ENCODE measurements at regions not wholly inside any gene's neighbourhood (a gene's known extent, or its start where the extent isn't known, plus 50 kb on each side); places are given as distances from the start of the nearest gene placed in this dataset.

GRCh38 chr6:120260636-120261035 is 911.1 kb upstream of the MAN1A1 start:
- no peaks in the 10 kb centered on the region for H3K36me3 ChIP-seq (replicated peaks in 1 of 2; ENCODE audit: control insufficient read depth in 1 of 2, insufficient read depth in 2 of 2, low read length in 1 of 2)
- no peaks in the 10 kb centered on the region for H3K9me2 ChIP-seq
- no peak overlapping the region for H3K4me2 ChIP-seq
- no peaks in the 10 kb centered on the region for H3F3A ChIP-seq (replicated peaks; ENCODE audit: insufficient read depth)
- CTCF ChIA-PET = no interaction called here
- H3K27me3 ChIP-seq (ENCODE audit: insufficient read depth) = no peaks in the 10 kb centered on the region
- peaks cover 0 to 2% of the 10 kb centered on the region in 2 experiments; a peak in 2 of 4 replicates for H3K4me1 ChIP-seq (ENCODE audit: control insufficient read depth in 1 of 2, insufficient read depth in 2 of 2, low read depth in 1 of 2, low read length in 1 of 2)
- 18% methylated on average over 2 of the region's 2 CpGs for WGBS (ENCODE audit: low lambda C conversion rate)
- no peak overlapping the region for H2AFZ ChIP-seq (ENCODE audit: low read depth)
- H3K4me3 ChIP-seq (ENCODE audit: low read depth in 2 of 2, low read length in 1 of 2) = no peak overlapping the region
- no peak overlapping the region for H3K27ac ChIP-seq (ENCODE audit: low read depth in 2 of 2, low read length in 1 of 2)
- no peaks in the 10 kb centered on the region for H3K79me2 ChIP-seq (ENCODE audit: insufficient read depth)
- TF ChIP-seq SMC3 (IDR thresholded peaks at IDR 0.05; ENCODE audit: low read depth, low read length) (no peak), MXI1 (IDR thresholded peaks at IDR 0.05; ENCODE audit: low read depth, low read length) (no peak), JUND (IDR thresholded peaks at IDR 0.05) (no peak), CHD2 (IDR thresholded peaks at IDR 0.05; ENCODE audit: low read length, partially characterized antibody) (no peak), TAF1 (IDR thresholded peaks at IDR 0.05; ENCODE audit: borderline replicate concordance, low read depth, low read length) (no peak)
- H4K20me1 ChIP-seq (ENCODE audit: insufficient read depth) = no peaks in the 10 kb centered on the region
- POLR2A ChIA-PET = no interaction called here
- no peaks in the 10 kb centered on the region for H3K9me3 ChIP-seq
- no peak for DNase-seq
- H3K9ac ChIP-seq = no peak overlapping the region

DNA sequence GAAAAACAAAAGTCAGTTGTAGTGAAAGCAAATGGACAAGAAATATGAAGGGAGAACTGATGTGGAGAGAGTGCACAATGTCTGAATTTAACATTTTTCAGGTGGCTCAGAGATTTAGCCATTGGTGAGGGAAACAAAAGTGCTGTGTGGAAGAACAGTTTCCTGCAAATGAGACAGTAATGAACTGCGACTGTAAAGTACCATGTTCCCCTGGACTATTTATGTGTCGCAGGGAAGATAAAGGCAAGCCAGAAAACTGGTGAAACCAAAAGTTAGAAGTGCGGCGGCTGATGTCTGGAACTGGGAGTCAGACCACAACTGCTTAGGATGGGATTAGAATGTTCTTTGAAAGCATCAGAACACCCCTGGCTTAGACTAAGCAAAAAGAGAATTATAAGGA is 905.1 kb upstream of the MAN1A1 start:
- Histone ChIP-seq H4K20me1 (ENCODE audit: insufficient read depth) (no peaks in the 10 kb centered on the region), H3K4me1 (ENCODE audit: control insufficient read depth in 1 of 2, insufficient read depth in 2 of 2, low read depth in 1 of 2, low read length in 1 of 2) (no peaks in the 10 kb centered on the region; a peak in 1 of 4 replicates), H3K9me3 (no peaks in the 10 kb centered on the region), H2AFZ (ENCODE audit: low read depth) (no peak overlapping the region), H3K9me2 (no peaks in the 10 kb centered on the region), H3K4me3 (ENCODE audit: low read depth in 2 of 2, low read length in 1 of 2) (no peak overlapping the region), H3K9ac (no peak overlapping the region), H3K36me3 (replicated peaks in 1 of 2; ENCODE audit: control insufficient read depth in 1 of 2, insufficient read depth in 2 of 2, low read length in 1 of 2) (no peaks in the 10 kb centered on the region), H3K27ac (ENCODE audit: low read depth in 2 of 2, low read length in 1 of 2) (no peak overlapping the region), H3F3A (replicated peaks; ENCODE audit: insufficient read depth) (no peaks in the 10 kb centered on the region), H3K79me2 (ENCODE audit: insufficient read depth) (no peaks in the 10 kb centered on the region), H3K27me3 (ENCODE audit: insufficient read depth) (no peaks in the 10 kb centered on the region), H3K4me2 (no peak overlapping the region)
- no peak for DNase-seq
- TF ChIP-seq YY1 (IDR thresholded peaks at IDR 0.05; ENCODE audit: low read depth) (no peak), NRF1 (IDR thresholded peaks at IDR 0.05; ENCODE audit: low read depth, low read length) (no peak), GABPA (IDR thresholded peaks at IDR 0.05; ENCODE audit: low read depth) (no peak), TCF12 (IDR thresholded peaks at IDR 0.05) (no peak), MEF2A (IDR thresholded peaks at IDR 0.05; ENCODE audit: borderline replicate concordance, low read depth) (no peak), REST (IDR thresholded peaks at IDR 0.05; ENCODE audit: low read depth, low read length) (no peak), POLR2AphosphoS5 (IDR thresholded peaks at IDR 0.05; ENCODE audit: low read depth, low read length) (no peak), RFX5 (IDR thresholded peaks at IDR 0.05; ENCODE audit: low read length) (no peak), RCOR1 (IDR thresholded peaks at IDR 0.05; ENCODE audit: low read length) (no peak), JUND (IDR thresholded peaks at IDR 0.05) (no peak), RXRA (IDR thresholded peaks at IDR 0.05; ENCODE audit: borderline replicate concordance, low read depth) (no peak)
- CTCF ChIA-PET = no interaction called here
- POLR2A ChIA-PET = no interaction called here
- WGBS (ENCODE audit: low lambda C conversion rate) = 84% methylated on average over 4 of the region's 4 CpGs
